GM13976 (cell line): ENCODE measurements at regions not wholly inside any gene's neighbourhood (a gene's known extent, or its start where the extent isn't known, plus 50 kb on each side); places are given as distances from the start of the nearest gene placed in this dataset.

Experiments
- DNase-seq: peaks from one replicate; pipeline ENCODE4 v3.0.0; 2012; ENCODE audit warnings: low spot score
- CTCF ChIP-seq: IDR thresholded peaks from 2 replicates; pipeline ENCODE4 v1.5.1; 2012; ENCODE audit warnings: borderline replicate concordance, mild to moderate bottlenecking; ENCODE audit not compliant: insufficient read depth; ENCODE audit errors: extremely low read depth, missing control alignments, control extremely low read depth
- in situ Hi-C: fragments of 300-500 bp; cut with MboI; formaldehyde crosslinking; loops from one replicate; pipeline ENCODE4 v1.12.0; 2022; ENCODE audit warnings: low sequenced_read_pairs, mixed read lengths, inconsistent platforms; ENCODE audit not compliant: unreplicated experiment

DNA sequence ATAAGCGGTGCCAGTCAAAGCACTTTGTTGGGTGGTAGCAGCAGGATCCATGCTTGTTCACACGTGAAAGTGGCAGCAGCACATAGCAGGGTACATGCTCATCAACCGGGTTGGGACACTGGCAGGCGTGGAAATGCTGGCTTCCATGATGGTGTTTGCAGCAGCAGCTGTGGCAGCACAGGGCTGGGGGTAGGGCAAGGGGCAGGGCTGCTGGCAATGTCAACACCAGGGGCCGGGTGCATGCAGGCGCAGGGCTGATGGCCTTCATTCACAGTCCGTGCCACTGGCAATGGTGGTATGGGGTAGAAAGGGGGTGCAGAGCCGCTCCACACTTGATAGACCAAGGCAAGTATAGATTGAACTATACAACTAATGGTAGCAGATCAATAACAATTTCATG lies 374.7 kb upstream of the FAM241A start:
- in situ Hi-C loops, result no loop called here
- TF ChIP-seq CTCF, result no peak
- DNase-seq, result no peak

DNA sequence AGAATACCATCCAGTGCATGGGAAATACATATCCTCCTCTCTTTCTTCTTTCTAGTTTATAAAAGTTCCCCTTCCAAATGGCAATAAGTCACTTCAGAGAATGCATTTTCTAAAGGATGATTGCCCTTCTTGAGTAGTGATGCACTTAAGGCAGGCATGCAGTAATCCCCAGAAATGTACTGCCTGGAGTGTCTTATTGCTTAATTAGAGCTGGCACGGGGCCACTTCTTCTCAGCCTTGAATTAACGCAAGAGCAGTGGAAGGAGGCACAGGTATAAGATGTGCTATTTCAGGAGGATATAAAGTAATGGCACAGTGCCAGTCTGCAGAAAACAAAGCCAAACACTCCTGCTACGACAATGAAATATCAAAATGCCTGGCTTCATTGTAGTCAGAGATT lies 371.4 kb upstream of the FAM241A start:
- in situ Hi-C loops, result no loop called here
- no peak for TF ChIP-seq CTCF
- no peak for DNase-seq

GRCh38 chr4:111775556-111776297 lies 369.5 kb upstream of the FAM241A start:
- no peak for TF ChIP-seq CTCF
- no peak for DNase-seq
- in situ Hi-C loops, result no loop called here

DNA sequence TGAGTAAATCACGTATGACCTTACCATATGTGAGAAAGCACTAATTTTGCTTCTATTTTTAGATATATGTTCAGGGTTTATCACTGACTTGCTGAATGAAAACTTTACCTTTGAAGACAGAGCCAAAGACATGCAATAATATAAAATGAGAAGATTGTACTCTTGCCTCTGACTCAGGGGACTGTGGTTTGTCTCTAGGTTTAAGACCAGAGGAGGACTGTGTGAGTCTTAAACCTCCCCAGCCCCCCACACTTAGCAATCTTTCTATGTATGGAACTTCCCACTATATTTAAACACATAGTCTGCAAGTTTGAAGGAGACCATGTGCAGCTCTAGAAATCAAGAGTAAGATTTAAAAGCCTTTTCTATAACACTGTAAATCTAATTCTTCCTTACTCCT lies 368.7 kb upstream of the FAM241A start:
- no peak for TF ChIP-seq CTCF
- in situ Hi-C loops, result no loop called here
- no peak for DNase-seq

- DNase-seq, result no peak
- no peak for TF ChIP-seq CTCF
- in situ Hi-C loops, result no loop called here
These were observed 366.7 kb upstream of the FAM241A start for GRCh38 chr4:111778543-111778942.

GRCh38 chr4:111780965-111781364 lies 364.3 kb upstream of the FAM241A start:
- no peak for TF ChIP-seq CTCF
- in situ Hi-C loops, result no loop called here

More at GRCh38 chr4:111780965-111781364, 364.3 kb upstream of the FAM241A start:
- DNase-seq, result no peak
